HG02642 (cell line): ENCODE measurements at regions not wholly inside any gene's neighbourhood (a gene's known extent, or its start where the extent isn't known, plus 50 kb on each side); places are given as distances from the start of the nearest gene placed in this dataset.

Source experiments
- ATAC-seq: cut with Tn5 transposase; IDR thresholded peaks from one replicate; pipeline ENCODE4 v1.9.1; 2021; ENCODE audit warnings: mild to moderate bottlenecking; ENCODE audit not compliant: unreplicated experiment, poor library complexity

DNA sequence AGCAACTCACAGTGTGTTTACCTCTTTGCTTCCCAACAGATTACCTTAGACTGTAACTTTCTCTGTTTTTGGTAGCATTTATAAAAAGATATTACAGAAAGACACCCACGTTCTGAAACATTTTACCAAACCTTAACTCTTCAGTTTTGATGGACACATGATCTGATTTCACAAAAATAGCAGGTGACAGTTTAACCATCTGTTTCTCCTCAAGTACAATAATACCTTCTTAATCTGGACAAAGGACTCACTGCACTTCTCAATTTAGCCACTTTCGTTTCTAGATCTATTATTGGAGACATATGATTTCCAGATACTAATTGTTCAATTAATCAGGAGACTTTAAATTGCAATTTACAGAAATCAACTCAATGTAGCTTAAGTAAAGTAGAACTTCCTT lies 703.8 kb upstream of the KIF2B start:
- ATAC-seq: no peak

DNA sequence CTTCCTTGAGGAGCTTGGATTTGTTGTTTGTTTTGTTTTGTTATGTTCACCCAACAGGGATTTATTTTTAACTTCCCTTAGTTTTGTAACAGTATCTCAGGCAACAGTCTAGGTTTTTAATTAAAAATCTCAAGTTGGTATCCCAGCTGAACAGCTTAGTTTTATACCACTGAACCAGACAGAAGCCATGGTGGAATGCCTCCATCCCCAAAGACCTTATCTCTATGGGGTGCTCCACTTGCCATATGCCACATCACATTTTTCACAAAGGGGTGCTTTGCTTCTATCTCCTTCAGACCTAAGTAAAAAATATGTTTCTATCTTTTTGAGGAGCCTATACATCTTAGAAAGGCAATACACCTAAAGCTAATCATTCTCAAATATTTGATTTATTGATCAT lies 715.8 kb upstream of the KIF2B start:
- no peak for ATAC-seq

DNA sequence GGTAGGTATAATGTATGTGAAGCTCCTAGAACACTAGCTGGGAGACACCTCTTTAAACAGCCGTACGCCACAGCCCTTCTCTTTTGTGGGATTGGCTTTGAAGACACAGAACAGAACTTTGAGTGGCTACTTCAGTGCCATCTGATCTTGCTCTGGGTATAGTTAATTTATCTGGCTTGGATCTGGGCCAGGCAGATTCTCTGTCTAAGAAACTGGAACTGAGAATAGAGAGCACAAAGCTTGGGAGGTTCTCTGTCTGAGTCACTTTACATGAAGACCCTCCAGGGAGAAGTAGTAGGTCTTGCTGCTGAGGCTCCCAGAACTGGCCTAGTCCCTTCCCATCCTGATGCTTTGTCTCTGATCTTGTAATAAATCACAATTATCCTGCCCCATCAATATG lies 721.0 kb upstream of the KIF2B start:
- no peak for ATAC-seq

DNA sequence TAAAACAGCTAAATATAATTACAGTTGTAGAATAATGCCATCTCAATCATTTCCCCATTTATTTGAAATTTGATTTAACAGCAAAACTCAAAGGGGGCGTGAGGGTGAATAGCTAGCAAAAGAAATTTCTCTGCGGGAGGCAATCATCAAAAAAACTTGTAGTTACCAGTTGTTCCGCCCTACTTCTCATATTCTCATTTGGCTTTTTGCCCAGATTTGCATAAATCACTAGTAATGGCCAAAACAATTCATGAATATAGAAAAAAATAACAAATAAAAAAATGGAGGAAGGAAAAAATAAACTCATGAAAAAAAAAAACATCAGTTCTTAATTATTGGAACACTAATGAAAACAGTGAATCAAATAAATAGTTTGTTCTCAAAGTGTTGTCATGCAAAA lies 722.6 kb upstream of the KIF2B start:
- no peak for ATAC-seq

DNA sequence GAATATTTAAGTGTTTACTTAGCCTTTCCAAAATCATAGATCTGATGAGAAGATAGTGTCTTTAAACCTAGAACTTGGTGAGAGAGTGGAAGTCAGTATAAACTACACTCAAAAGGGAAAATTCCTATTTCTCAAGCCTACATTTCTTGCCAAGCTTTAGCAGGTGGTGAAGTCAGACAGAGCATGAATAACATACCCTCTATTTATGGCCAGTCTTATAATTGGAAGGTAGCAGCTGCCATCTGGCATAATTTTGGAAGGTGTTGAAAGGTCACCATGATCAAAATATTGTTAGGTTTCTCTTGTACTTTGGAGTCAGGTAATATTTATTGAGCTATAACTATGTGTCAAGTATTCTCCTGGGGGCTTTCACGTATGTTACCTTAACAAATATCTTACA lies 729.3 kb upstream of the KIF2B start:
- no peak for ATAC-seq

DNA sequence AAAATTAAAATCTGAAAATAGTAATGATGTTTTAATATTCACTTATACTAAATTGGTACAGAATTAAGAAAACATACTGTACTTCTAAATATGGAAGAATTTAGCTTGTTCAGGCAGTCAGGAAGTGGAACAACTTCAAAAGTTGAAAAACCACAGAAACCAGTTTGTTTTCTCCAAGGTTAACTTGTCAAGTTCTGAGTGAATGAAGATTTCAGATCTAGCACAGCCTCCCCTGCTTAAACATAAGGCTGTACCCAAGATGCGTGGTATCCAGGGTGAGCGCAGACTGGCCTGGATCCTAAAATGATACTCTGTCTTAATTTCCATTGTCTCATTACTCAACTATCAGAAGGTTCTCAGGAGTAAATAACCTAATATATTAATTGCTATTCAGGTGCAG lies 730.7 kb upstream of the KIF2B start:
- no peak for ATAC-seq

DNA sequence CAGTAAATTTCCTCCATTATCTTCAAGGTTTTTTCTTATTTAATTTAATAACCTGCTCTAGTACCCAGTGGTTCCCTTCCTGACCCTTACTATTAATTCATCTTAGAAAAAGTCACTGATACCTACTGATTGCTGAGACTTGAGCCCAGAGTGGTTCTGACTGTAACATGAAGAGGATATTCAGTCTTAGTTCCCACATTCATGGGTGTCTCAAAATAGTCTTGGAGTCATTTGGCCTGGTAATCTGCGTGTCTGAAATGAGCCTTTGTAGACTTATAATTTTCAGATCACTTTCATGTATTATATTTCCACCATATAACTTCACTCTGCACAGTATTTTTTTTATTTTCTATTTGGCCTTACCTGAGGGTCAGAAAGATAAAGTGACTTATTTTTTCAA lies 732.0 kb upstream of the KIF2B start:
- no peak for ATAC-seq

DNA sequence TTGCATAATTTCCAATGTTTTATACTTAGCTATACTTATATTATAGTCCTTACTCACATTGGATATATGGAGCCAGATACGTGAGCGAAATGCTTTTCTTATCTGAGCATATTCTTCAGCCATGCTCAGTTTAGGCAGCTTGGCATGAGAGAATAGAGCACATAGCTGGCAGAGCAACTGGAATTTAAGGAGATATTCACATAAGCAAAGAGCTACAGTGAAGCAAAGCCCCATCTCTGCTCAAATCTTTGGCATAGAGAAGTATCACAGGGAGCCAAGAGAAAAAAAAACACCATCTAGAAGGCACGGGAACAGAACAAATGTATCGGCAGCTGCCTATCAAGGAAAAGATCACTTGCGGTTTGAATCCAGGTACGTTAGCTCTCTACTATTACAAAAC lies 734.2 kb upstream of the KIF2B start:
- ATAC-seq: no peak

DNA sequence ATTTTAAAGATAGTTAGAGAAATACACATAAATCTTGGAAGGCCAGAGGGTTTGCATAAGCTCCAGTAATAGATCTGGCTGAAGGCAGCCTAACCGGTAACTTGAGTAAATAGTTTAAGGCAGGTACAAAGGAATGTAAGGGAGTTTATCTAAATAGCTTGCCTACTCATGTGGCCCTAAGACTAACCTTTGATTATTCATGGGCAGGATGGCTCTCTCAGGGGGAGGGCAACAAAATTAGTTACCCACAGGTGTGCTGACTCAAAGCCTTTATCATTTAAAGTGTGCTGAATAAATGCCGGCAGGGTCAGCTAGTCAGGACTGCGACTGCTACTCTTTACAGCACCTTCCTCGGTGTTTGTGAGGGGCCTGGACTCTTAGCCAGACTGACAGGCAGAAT lies 761.3 kb upstream of the KIF2B start:
- no peak for ATAC-seq

DNA sequence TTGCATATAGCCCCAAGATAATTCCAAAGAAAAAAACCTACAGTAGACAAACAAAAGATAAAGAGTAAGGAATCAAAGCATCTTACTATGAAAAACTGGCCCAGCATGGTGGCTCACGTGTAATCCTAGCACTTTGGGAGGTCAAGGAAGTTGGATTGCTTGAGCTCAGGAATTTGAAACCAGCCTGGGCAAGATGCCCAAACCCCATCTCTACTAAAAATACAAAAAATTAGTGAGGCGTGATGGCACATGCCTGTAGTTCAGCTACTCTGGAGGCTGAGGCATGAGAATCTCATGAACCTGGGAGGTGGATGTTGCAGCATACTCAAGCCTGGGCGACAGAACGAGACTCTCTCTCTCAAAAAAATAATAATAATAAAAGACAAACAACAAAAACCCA lies 764.7 kb upstream of the KIF2B start:
- no peak for ATAC-seq

DNA sequence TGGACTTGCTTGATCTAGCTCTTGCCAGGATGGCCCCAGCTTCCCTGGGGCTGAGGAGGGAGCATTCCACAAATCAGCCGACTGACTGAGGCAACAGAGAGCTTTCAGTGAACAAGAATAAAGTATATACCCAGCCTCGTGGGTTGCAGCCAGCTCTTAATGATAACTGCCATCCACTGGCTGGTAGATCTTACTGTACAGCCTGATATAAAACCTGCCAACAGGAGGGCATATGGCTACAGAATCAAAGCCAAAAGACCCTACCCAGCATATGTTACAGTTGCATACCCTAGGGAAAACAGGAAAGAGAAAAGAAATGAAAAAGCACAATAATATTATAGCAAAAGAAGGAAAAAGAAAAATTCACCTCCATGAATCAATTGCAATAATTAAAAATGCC lies 775.9 kb upstream of the KIF2B start:
- no peak for ATAC-seq

DNA sequence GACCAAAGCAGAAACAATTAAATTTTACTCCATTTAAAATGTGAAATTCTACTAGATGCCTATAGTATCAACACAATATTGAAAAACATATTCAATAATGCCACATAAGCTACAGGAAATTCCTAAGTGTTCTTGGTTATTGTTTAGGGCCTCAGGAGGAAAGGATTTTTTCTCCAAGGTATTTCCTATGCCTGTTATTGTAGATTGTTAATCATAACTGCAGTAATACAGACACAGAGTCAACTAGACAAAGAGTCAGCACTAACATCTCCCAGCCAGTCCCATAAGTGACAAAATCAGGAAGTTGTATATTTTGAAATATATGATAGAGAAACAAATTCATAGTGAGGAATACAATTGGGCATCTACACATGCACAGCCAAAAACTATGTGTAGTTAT lies 782.7 kb upstream of the KIF2B start:
- no peak for ATAC-seq

DNA sequence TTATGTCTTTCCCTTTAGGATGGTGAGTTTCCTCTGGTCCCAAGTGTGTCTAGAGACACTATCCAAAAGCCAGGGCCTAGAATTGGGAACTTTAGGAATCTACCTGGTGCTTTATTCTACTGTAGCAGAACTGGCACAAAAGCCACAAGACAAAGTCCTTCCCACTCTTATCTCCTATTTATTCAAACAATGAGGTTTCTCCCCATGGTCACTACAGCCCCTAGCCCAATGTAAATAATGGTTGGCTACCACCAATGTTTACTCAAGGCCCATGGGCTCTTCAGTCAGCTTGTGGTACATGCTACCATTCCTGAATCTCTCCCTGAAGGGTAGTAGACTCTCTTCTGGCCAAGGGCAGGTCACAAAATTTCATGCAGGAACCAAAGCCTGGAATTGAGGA lies 789.4 kb upstream of the KIF2B start:
- ATAC-seq: no peak

DNA sequence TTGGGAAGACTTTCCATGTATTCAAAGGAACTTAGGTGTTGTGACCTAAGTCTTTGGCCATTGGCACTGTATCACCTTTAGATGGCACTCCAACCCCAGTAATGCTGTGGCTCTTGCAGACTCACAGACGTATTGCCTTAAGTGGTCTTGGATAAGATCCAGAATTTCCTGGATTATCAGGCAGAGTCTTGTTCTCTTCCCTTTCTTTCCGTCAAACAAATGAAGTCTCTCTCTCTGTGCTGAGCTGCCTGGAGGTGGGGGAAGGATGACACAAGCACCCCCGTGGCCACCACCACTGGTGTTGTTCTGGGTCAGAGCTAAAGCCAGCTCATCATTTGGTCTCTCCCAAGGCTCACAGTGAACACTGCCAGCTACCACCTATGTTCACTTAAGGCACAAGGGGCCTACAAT lies 789.9 kb upstream of the KIF2B start:
- no peak for ATAC-seq

DNA sequence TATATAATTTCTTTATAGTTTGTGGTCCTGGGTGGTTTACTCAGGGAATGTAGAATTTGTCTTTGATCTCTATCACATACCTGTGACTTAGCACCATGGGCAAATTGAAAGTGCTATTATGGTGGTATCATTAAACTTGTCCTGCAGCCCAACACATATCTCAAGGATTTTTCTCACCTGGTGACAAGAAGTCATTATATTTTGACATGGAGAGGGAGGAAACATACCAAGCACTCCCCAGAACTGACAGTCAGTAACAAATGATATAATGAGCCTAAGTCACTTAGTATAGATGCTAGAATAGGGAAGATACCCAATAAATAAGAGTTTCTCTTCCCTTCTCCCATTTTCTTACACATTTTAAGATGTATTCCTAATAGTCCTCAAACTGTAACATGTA lies 805.5 kb upstream of the KIF2B start:
- ATAC-seq: no peak

DNA sequence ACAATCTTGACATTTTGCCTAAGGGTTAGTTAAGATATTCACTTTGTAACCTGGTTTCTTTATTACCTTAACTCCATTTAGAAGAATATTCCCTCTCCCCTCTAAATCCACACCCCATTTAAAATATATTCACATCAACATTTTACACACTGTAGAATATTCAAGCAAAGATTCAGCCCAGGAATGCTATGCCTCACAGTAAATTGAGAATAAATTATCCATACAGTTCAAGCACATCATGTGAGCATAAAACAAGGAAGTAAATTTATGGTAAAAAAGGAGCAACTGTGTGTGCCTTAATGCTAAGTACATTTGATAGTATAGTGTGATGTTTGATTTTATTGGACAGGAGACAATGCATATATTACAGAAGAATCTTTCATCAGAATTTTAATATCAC lies 806.6 kb upstream of the KIF2B start:
- no peak for ATAC-seq

DNA sequence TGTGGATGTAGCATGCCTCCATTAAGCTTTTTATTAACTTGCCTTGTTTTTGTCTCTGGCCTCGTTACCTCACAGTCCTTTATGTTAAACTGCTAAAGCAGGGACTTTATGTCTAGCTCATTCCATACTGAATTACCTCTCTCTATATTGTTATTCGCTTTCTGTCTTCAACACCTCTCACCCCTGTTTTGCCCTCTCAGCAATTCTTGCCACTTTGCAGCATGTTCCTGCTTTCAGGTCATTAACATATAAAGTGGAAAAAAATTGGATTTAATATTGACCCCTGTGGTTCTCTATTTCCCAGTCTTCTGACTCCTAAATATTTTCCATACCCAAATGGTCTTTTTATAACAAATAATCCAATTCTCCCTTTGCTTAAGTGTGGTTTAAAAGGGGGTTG lies 810.4 kb upstream of the KIF2B start:
- no peak for ATAC-seq

DNA sequence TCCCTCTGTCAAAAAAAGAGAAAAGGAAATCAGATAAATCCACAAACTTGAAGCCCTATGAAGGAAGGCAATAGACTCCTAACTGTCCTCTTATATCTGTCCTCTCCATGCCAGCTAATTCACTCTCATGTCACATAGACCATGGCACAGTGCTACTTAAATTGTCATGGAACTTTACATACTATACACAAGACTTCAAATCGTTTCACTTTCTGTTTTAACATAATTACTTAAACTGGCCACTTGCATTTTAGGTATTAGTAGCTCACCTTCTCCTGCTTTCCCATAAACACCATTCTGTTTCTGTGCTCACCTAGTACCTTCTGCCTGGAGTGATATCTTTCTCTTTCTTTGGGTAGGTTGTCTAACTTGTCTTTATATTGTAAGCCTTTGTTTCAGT lies 816.7 kb upstream of the KIF2B start:
- ATAC-seq: no peak

DNA sequence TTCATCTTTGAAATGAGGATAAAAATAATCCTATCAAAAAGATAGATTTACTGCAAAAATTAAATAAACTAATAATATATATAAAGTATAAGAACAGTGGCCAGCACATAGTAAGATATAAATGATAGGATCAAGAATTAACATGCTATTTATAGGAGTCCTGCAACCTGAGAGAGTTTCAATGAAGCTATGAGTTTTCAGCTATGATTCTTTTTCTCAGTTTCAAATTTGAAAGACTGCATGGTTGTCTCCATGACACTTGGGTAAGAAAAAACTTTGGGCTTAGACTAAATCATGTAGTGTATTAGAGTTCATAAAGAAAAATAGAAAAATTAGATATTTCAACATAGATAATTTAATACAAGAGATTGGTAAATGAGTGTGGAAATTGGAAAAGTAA lies 817.8 kb upstream of the KIF2B start:
- no peak for ATAC-seq

DNA sequence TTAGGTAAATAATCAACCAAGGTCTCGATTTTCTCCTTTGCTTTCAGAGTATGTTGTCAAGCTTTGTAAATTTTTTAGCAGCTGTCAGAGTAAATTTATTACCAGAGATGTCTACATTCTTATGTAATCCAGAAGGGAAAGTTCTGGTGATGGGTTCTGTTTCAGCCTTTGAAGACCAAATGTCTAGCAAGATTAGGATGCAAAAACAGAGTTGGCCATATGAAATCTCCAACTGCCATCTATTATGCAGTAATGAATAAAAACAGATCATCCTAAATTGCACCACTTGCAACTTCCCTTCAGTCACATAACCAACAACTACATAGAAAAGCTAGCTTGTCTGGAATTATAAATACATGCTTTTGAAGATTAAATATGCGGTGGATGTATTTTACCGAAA lies 826.8 kb upstream of the KIF2B start:
- ATAC-seq: no peak

DNA sequence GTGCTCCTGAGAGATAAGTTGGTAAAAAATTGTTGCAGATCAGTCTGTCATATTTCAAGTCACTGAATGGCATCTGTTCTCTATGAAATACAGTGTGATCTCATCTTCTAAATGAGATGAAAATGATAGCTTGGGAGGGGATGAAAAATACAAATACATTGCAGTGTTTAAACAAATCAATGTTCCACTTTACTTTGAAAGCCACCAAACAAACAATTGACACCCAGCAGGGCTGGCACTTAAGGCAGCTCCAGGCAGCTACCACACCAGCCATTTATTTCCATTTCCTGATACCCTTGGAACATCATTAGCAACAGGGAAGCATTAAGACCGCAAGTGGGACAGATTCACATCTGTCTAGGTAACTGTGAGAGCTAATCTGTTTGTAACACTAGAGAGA lies 827.6 kb upstream of the KIF2B start:
- no peak for ATAC-seq

DNA sequence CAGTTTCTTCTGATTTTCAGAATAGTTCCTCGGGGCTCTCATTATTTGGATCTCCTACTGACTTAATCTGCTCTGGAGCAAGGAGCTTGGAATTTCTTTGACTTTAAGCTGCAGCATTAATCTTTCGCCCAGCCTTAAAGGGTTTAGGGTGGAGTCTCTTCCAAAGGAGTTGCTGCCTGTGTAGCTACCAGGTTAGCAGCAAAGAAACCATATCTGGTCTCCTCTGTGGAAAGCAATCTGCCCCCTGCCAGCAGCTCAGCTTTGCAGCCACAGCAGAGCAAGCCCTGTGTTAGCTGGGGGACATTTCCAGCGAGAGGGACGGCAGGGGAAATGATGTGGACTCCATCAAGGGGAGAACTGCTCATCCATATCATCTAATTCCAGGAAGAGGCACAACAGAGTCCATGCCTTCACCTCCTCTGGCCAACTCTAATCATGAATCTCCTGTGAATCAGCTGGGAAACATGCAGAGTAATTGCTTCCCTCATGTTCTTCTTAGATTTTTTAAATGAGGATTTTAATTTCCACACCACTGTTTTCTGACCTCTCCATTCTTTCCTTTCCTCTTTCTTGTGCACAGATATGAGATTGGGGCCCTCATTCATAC lies 827.6 kb upstream of the CA10 start:
- no peak for ATAC-seq

DNA sequence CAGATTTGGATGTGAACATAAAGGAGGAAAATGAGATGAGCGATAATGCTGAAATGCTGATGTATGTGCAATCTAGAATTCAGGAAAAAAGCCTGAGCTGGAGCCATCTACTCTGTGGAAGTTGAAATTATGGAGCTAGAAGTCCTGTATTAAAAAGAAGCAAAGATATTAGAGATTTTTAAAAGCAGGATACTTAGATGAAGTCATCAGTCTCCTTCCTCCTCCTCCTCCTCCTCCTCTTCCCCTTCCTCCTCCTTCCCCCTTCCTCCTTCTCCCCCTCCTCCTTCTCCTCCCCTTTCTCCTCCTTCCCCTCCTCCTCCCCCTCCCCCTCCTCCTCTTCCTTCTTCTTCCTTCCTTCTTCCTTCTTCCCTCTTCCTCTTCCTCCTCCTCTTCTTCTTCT lies 823.8 kb upstream of the CA10 start:
- ATAC-seq: no peak
